KOPT-K1 (cell line): ENCODE measurements at regions not wholly inside any gene's neighbourhood (a gene's known extent, or its start where the extent isn't known, plus 50 kb on each side); places are given as distances from the start of the nearest gene placed in this dataset.

Experiments used
- H3K27ac ChIP-seq: fragments of 200-600 bp; sonication (generic); 2 replicates; pipeline ENCODE4 v1.5.1; 2016; ENCODE audit warnings: antibody characterized with exemption, mild to moderate bottlenecking, low read depth, low read length; ENCODE audit not compliant: poor library complexity, severe bottlenecking
- H3K36me3 ChIP-seq: fragments of 200-600 bp; sonication (generic); 2 replicates; pipeline ENCODE4 v1.5.1; 2017; ENCODE audit warnings: antibody characterized with exemption, mild to moderate bottlenecking, low read length, moderate library complexity; ENCODE audit not compliant: insufficient read depth
- H3K9me3 ChIP-seq: fragments of 200-600 bp; sonication (generic); 2 replicates; pipeline ENCODE4 v1.5.1; 2017; ENCODE audit warnings: antibody characterized with exemption, low read length, mild to moderate bottlenecking; ENCODE audit not compliant: insufficient read depth, poor library complexity, severe bottlenecking

- Histone ChIP-seq H3K27ac (no peak overlapping the region), H3K36me3 (no peaks in the 10 kb centered on the region), H3K9me3 (no peaks in the 10 kb centered on the region)
Observed at GRCh38 chr13:64274481-64275217, 2859.0 kb upstream of the PCDH20 start.

DNA sequence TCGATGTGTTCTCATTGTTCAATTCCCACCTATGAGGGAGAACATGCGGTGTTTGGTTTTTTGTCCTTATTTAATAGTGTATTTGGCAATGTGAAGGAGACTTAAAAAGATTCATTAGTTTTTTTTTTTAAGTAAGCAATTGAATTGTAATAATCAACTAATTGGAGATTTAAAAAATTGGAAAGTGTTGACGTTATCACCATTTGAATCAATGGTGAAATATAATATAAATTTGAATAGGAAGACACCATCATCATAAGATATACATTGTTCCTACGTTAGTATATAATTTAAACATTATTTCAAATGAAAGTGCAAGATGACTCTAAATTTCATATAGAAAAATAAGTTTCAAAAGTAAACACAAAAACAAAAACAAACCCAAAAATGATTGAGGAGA is 2858.1 kb upstream of the PCDH20 start:
- no peaks in the 10 kb centered on the region for H3K9me3 ChIP-seq
- H3K27ac ChIP-seq: no peak overlapping the region
- no peaks in the 10 kb centered on the region for H3K36me3 ChIP-seq

DNA sequence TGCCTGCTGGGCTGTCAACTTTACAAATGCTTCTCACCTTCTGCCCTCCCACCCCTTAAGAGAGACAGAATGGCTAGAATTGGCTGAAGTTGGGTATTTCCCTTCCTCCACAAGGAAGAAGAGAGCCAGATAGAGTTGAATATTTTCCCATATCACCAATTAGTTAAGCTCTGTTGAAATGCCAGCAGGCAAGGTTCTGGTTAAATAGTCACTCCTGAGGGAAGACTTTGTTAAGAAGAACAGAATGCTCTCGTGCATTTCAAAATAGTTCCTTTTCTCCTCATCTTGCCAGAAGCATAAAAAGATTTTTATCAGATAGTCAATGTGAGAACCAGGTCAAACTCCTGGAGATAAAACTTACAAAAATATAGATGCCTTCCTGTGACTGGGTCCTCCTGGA is 2857.0 kb upstream of the PCDH20 start:
- Histone ChIP-seq H3K9me3 (no peaks in the 10 kb centered on the region), H3K27ac (no peak overlapping the region), H3K36me3 (no peaks in the 10 kb centered on the region)

GRCh38 chr13:64266024-64266423 is 2850.4 kb upstream of the PCDH20 start:
- Histone ChIP-seq H3K36me3 (no peaks in the 10 kb centered on the region), H3K27ac (no peak overlapping the region)

GRCh38 chr13:64263285-64263684 is 2847.6 kb upstream of the PCDH20 start:
- H3K9me3 ChIP-seq: peaks cover 5% of the 10 kb centered on the region
- no peaks in the 10 kb centered on the region for H3K36me3 ChIP-seq
- H3K27ac ChIP-seq: no peak overlapping the region

More at GRCh38 chr13:64266024-64266423, 2850.4 kb upstream of the PCDH20 start:
- H3K9me3 ChIP-seq: peaks cover 5% of the 10 kb centered on the region

- no peaks in the 10 kb centered on the region for H3K36me3 ChIP-seq
- no peak overlapping the region for H3K27ac ChIP-seq
- H3K9me3 ChIP-seq: no peaks in the 10 kb centered on the region
Observed at GRCh38 chr13:64256751-64257150, 2841.1 kb upstream of the PCDH20 start.

- Histone ChIP-seq H3K27ac (no peak overlapping the region), H3K9me3 (no peaks in the 10 kb centered on the region), H3K36me3 (no peaks in the 10 kb centered on the region)
Observed at GRCh38 chr13:64255988-64256387, 2840.3 kb upstream of the PCDH20 start.

DNA sequence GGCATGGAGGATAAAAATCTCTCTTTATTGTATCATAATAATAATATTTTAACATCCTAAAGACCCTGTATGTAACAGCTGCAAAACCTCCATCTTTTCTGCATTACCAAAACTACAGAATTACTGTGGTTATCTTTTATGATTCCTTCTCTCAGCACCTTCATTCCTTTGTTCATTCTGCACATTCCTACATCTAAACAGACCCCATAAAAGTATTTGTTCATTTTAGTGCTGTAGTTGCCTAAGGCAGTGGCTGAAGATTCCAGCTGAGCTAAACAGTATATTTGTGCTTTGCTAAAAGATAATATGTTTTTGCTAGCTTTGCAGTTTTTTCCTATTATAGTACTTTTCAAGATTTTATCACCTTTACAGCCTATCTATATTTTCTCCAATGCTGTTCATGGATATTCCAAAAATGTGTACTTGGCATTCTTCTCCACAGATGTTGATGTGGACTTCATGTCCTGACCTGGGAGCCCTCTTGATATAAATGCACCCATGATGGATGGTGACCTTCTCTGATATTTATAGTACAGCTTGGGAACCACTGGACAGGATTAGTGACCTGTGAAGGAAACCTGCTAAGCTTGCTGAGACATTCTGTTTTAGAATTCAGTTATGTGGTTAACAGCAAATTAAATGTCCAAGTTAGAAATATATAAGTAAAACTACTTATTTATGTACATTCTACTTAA is 2832.9 kb upstream of the PCDH20 start:
- H3K36me3 ChIP-seq: no peaks in the 10 kb centered on the region
- H3K9me3 ChIP-seq: no peaks in the 10 kb centered on the region
- H3K27ac ChIP-seq: no peak overlapping the region

DNA sequence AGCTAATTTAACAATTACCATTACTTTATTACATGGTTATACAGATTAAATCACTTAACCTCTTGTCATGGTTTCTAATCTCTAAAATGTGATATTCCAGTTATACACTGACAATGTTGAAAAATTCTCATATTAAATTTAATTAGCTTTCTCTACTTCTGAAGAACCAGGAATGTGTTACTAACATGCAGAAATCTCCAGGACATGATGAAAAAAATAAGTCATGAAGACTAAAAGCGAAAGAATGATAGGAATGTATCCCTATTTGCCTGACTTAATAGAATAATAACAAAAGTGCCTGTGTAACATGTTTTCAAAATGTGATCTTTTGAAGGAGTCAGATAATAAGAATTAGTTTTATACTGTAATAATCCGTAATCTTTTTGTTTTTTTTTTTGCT is 2823.7 kb upstream of the PCDH20 start:
- Histone ChIP-seq H3K36me3 (no peaks in the 10 kb centered on the region), H3K27ac (no peak overlapping the region), H3K9me3 (no peaks in the 10 kb centered on the region)

GRCh38 chr13:64234255-64234654 is 2818.6 kb upstream of the PCDH20 start:
- H3K27ac ChIP-seq: no peak overlapping the region

DNA sequence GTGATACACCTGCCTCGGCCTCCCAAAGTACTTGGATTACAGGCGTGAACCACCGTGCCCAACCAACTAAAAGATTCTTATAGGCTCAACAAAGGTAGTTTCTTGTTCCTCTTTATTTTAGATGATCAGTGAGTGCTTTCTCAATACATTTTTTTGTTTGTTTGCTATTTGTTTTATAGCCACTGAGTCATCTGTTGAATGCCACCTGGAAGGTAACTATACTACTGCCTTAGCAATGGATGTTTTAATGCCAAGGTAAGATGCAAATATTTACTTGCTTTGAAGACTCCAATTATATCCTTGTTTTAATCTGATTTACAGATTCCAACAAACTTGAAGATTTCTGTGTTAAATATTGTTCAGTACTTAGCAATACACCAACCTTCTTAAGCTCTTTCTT is 2807.4 kb upstream of the PCDH20 start:
- Histone ChIP-seq H3K36me3 (no peaks in the 10 kb centered on the region), H3K27ac (no peak overlapping the region), H3K9me3 (no peaks in the 10 kb centered on the region)

More at GRCh38 chr13:64234255-64234654, 2818.6 kb upstream of the PCDH20 start:
- H3K36me3 ChIP-seq: no peaks in the 10 kb centered on the region
- no peaks in the 10 kb centered on the region for H3K9me3 ChIP-seq

DNA sequence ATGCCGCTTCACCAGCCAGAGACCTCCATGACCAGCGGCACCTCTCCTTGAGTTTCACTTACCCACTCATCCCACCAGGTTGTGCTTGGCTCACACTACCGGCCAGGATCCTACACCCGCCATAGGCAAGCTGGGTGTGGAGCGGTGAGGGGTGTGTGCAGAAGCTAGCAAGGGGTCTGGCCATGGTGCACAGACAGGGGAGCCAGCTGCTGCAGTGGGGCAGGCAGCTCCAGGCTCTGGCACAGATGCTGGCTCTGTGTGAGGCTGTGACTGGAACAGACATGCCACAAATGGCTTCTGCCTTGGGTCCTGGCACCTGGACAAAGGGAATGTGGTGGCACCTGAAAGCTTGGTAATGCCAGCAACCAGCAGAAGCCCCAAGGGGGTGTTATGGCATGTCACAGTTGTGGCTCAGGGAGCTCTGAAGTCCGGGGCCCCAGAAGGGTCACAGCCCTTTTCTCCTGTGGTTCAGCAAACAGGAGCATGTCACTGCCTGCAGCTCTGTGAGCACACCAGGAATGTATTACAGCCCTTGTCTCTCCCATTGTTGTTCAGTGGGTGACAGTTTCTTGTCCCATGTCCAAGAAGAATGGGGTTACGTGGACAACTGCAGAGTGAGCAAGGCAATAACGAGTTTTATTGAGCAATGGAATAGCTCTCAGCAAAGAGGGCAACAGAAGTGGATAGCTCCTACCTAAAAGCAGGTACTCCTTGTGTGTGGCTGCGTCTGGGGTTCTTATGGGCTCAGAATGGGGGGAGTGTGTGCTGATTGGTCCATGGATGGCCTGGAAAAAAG is 2791.0 kb upstream of the PCDH20 start:
- Histone ChIP-seq H3K9me3 (peaks cover 8% of the 10 kb centered on the region), H3K27ac (no peak overlapping the region), H3K36me3 (no peaks in the 10 kb centered on the region)

GRCh38 chr13:64202517-64202916 is 2786.9 kb upstream of the PCDH20 start:
- H3K36me3 ChIP-seq: no peaks in the 10 kb centered on the region
- H3K27ac ChIP-seq: no peak overlapping the region
- peaks cover 8% of the 10 kb centered on the region for H3K9me3 ChIP-seq

DNA sequence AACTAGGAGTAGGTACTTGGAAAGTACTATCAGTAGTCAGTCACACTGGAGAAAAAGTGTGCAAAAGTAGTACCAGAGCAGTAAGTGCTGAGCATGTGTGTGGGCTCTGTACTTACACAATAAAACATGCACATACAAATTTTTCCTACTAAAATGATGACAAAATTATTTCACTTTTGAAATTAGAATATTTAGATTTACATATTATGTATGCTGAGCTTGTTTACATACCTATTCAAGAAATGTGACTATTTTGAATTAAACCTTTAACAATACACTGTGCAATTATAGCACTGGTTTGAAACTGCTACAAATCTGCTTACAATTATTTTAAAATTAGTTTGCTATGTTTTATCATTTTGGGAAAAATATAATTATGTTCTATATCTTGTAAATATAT is 2781.6 kb upstream of the PCDH20 start:
- H3K36me3 ChIP-seq: no peaks in the 10 kb centered on the region

GRCh38 chr13:64186503-64187250 is 2771.0 kb upstream of the PCDH20 start:
- H3K36me3 ChIP-seq: no peaks in the 10 kb centered on the region
- H3K9me3 ChIP-seq: no peaks in the 10 kb centered on the region
- no peak overlapping the region for H3K27ac ChIP-seq

More for the DNA sequence above, 2781.6 kb upstream of the PCDH20 start:
- no peaks in the 10 kb centered on the region for H3K9me3 ChIP-seq
- H3K27ac ChIP-seq: no peak overlapping the region
